ENCODE measurements at regions not wholly inside any gene's neighbourhood (a gene's known extent, or its start where the extent isn't known, plus 50 kb on each side); places are given as distances from the start of the nearest gene placed in this dataset.

GRCh38 chr7:134371536-134371935 is 54.8 kb upstream of the SLC35B4 start:
- Mint-ChIP-seq H3K9me3 (peaks cover 2% of the 10 kb centered on the region), H3K27ac (no peak overlapping the region), H3K36me3 (no peaks in the 10 kb centered on the region), H3K27me3 (ENCODE audit: insufficient read depth, low read depth) (peaks cover 10% of the 10 kb centered on the region), H3K4me1 (peaks cover 12% of the 10 kb centered on the region), H3K4me3 (no peak overlapping the region)
- no peaks in the 10 kb centered on the region for H3K9me3 ChIP-seq (ENCODE audit: low read depth)
- H3K79me2 ChIP-seq (ENCODE audit: low read depth), result no peaks in the 10 kb centered on the region
- no peak overlapping the region for H3K27ac ChIP-seq
- no peak for DNase-seq (ENCODE audit: low spot score)
- no peaks in the 10 kb centered on the region for H3K27me3 ChIP-seq
- H3K9ac ChIP-seq, result no peak overlapping the region
- TF ChIP-seq CTCF (IDR thresholded peaks at IDR 0.05), result no peak
- no peak for TF ChIP-seq EZH2phosphoT487 (IDR thresholded peaks at IDR 0.05)
- TF ChIP-seq EZH2 (IDR thresholded peaks at IDR 0.05), result no peak
- no peaks in the 10 kb centered on the region for H3F3A ChIP-seq (ENCODE audit: low read depth)
- no peak overlapping the region for H3K4me3 ChIP-seq
- H3K36me3 ChIP-seq, result no peaks in the 10 kb centered on the region
- H4K20me1 ChIP-seq (ENCODE audit: low read depth), result no peaks in the 10 kb centered on the region
- H3K4me2 ChIP-seq, result no peak overlapping the region
- H2AFZ ChIP-seq (replicated peaks), result no peak overlapping the region
- no peaks in the 10 kb centered on the region for H3K4me1 ChIP-seq

- H3K4me1 Mint-ChIP-seq, result peaks cover 12% of the 10 kb centered on the region
- H3K4me3 Mint-ChIP-seq, result no peak overlapping the region
- no peaks in the 10 kb centered on the region for H3K36me3 Mint-ChIP-seq
- H3K4me1 ChIP-seq, result no peaks in the 10 kb centered on the region
- DNase-seq (ENCODE audit: low spot score), result no peak
- H3K27me3 Mint-ChIP-seq (ENCODE audit: insufficient read depth, low read depth), result peaks cover 12% of the 10 kb centered on the region
- H3K9ac ChIP-seq, result no peak overlapping the region
- no peak for TF ChIP-seq CTCF (IDR thresholded peaks at IDR 0.05)
- no peak for TF ChIP-seq EZH2phosphoT487 (IDR thresholded peaks at IDR 0.05)
- no peak for TF ChIP-seq EZH2 (IDR thresholded peaks at IDR 0.05)
- no peak overlapping the region for H2AFZ ChIP-seq (replicated peaks)
- H4K20me1 ChIP-seq (ENCODE audit: low read depth), result no peaks in the 10 kb centered on the region
- H3K36me3 ChIP-seq, result no peaks in the 10 kb centered on the region
- H3K27ac ChIP-seq, result no peak overlapping the region
- H3F3A ChIP-seq (ENCODE audit: low read depth), result no peaks in the 10 kb centered on the region
- H3K9me3 Mint-ChIP-seq, result peaks cover 2% of the 10 kb centered on the region
- no peaks in the 10 kb centered on the region for H3K79me2 ChIP-seq (ENCODE audit: low read depth)
- no peak overlapping the region for H3K27ac Mint-ChIP-seq
- no peak overlapping the region for H3K4me2 ChIP-seq
- H3K4me3 ChIP-seq, result no peak overlapping the region
- no peaks in the 10 kb centered on the region for H3K27me3 ChIP-seq
- H3K9me3 ChIP-seq (ENCODE audit: low read depth), result no peaks in the 10 kb centered on the region
Measured at GRCh38 chr7:134370135-134370534, 53.4 kb upstream of the SLC35B4 start.

GRCh38 chr7:134368851-134369544 is 52.3 kb upstream of the SLC35B4 start:
- Mint-ChIP-seq H3K4me3 (no peak overlapping the region), H3K27ac (no peak overlapping the region), H3K9me3 (peaks cover 2% of the 10 kb centered on the region), H3K36me3 (no peaks in the 10 kb centered on the region), H3K4me1 (peaks cover 12% of the 10 kb centered on the region), H3K27me3 (ENCODE audit: insufficient read depth, low read depth) (peaks cover 12% of the 10 kb centered on the region)
- no peak overlapping the region for H2AFZ ChIP-seq (replicated peaks)
- H4K20me1 ChIP-seq (ENCODE audit: low read depth), result no peaks in the 10 kb centered on the region
- H3F3A ChIP-seq (ENCODE audit: low read depth), result no peaks in the 10 kb centered on the region
- no peak overlapping the region for H3K4me3 ChIP-seq
- no peaks in the 10 kb centered on the region for H3K36me3 ChIP-seq
- H3K9me3 ChIP-seq (ENCODE audit: low read depth), result no peaks in the 10 kb centered on the region
- no peak overlapping the region for H3K4me2 ChIP-seq
- TF ChIP-seq CTCF (IDR thresholded peaks at IDR 0.05) (no peak), EZH2phosphoT487 (IDR thresholded peaks at IDR 0.05) (no peak), EZH2 (IDR thresholded peaks at IDR 0.05) (no peak)
- H3K9ac ChIP-seq, result no peak overlapping the region
- no peaks in the 10 kb centered on the region for H3K27me3 ChIP-seq
- H3K4me1 ChIP-seq, result no peaks in the 10 kb centered on the region
- no peak for DNase-seq (ENCODE audit: low spot score)
- H3K79me2 ChIP-seq (ENCODE audit: low read depth), result no peaks in the 10 kb centered on the region
- no peak overlapping the region for H3K27ac ChIP-seq
